ENCODE measurements at regions not wholly inside any gene's neighbourhood (a gene's known extent, or its start where the extent isn't known, plus 50 kb on each side); places are given as distances from the start of the nearest gene placed in this dataset.

GRCh38 chr7:39888171-39888853 is 61.7 kb upstream of the CDK13 start:
- Histone ChIP-seq H3F3A (ENCODE audit: control insufficient read depth, insufficient read depth) (no peaks in the 10 kb centered on the region), H3K36me3 (ENCODE audit: control insufficient read depth, low read length) (no peaks in the 10 kb centered on the region), H3K9me3 (ENCODE audit: control insufficient read depth, insufficient read depth, low read length) (no peaks in the 10 kb centered on the region), H3K4me3 (ENCODE audit: low read length) (no peak overlapping the region), H3K4me2 (ENCODE audit: low read length) (no peak overlapping the region), H4K20me1 (ENCODE audit: control insufficient read depth, insufficient read depth, low read depth, low read length) (no peaks in the 10 kb centered on the region), H3K4me1 (ENCODE audit: control insufficient read depth, low read length) (no peaks in the 10 kb centered on the region), H3K27me3 (ENCODE audit: control insufficient read depth, low read length) (peaks cover 34% of the 10 kb centered on the region), H3K27ac (ENCODE audit: low read depth, low read length) (no peak overlapping the region), H3K9me2 (replicated peaks; ENCODE audit: control insufficient read depth, low read length) (no peaks in the 10 kb centered on the region), H3K79me2 (ENCODE audit: control insufficient read depth, low read length) (no peaks in the 10 kb centered on the region)
- TF ChIP-seq CTCF (IDR thresholded peaks at IDR 0.05; ENCODE audit: low read depth, low read length, poor library complexity, severe bottlenecking) (no peak), EZH2phosphoT487 (IDR thresholded peaks at IDR 0.05; ENCODE audit: borderline replicate concordance, low read length) (no peak)

GRCh38 chr7:39890411-39890810 is 59.6 kb upstream of the CDK13 start:
- Histone ChIP-seq H3K79me2 (ENCODE audit: control insufficient read depth, low read length) (no peaks in the 10 kb centered on the region), H3K27me3 (ENCODE audit: control insufficient read depth, low read length) (peaks cover 48% of the 10 kb centered on the region), H3K4me1 (ENCODE audit: control insufficient read depth, low read length) (no peaks in the 10 kb centered on the region), H3K4me3 (ENCODE audit: low read length) (no peak overlapping the region), H3K36me3 (ENCODE audit: control insufficient read depth, low read length) (no peaks in the 10 kb centered on the region), H3F3A (ENCODE audit: control insufficient read depth, insufficient read depth) (no peaks in the 10 kb centered on the region), H3K9me2 (replicated peaks; ENCODE audit: control insufficient read depth, low read length) (no peaks in the 10 kb centered on the region), H3K4me2 (ENCODE audit: low read length) (no peak overlapping the region), H3K9me3 (ENCODE audit: control insufficient read depth, insufficient read depth, low read length) (no peaks in the 10 kb centered on the region), H3K27ac (ENCODE audit: low read depth, low read length) (no peak overlapping the region), H4K20me1 (ENCODE audit: control insufficient read depth, insufficient read depth, low read depth, low read length) (no peaks in the 10 kb centered on the region)
- TF ChIP-seq EZH2phosphoT487 (IDR thresholded peaks at IDR 0.05; ENCODE audit: borderline replicate concordance, low read length) (no peak), CTCF (IDR thresholded peaks at IDR 0.05; ENCODE audit: low read depth, low read length, poor library complexity, severe bottlenecking) (no peak)

GRCh38 chr7:39891894-39892293 is 58.2 kb upstream of the CDK13 start:
- H3F3A ChIP-seq (ENCODE audit: control insufficient read depth, insufficient read depth): no peaks in the 10 kb centered on the region
- no peak overlapping the region for H3K27ac ChIP-seq (ENCODE audit: low read depth, low read length)
- H3K4me3 ChIP-seq (ENCODE audit: low read length): no peak overlapping the region
- no peaks in the 10 kb centered on the region for H3K9me2 ChIP-seq (replicated peaks; ENCODE audit: control insufficient read depth, low read length)
- TF ChIP-seq CTCF (IDR thresholded peaks at IDR 0.05; ENCODE audit: low read depth, low read length, poor library complexity, severe bottlenecking) (no peak), EZH2phosphoT487 (IDR thresholded peaks at IDR 0.05; ENCODE audit: borderline replicate concordance, low read length) (no peak)
- H3K9me3 ChIP-seq (ENCODE audit: control insufficient read depth, insufficient read depth, low read length): no peaks in the 10 kb centered on the region
- no peaks in the 10 kb centered on the region for H4K20me1 ChIP-seq (ENCODE audit: control insufficient read depth, insufficient read depth, low read depth, low read length)
- no peak overlapping the region for H3K4me2 ChIP-seq (ENCODE audit: low read length)
- no peaks in the 10 kb centered on the region for H3K79me2 ChIP-seq (ENCODE audit: control insufficient read depth, low read length)
- H3K36me3 ChIP-seq (ENCODE audit: control insufficient read depth, low read length): no peaks in the 10 kb centered on the region
- H3K27me3 ChIP-seq (ENCODE audit: control insufficient read depth, low read length): peaks cover 48% of the 10 kb centered on the region
- H3K4me1 ChIP-seq (ENCODE audit: control insufficient read depth, low read length): no peaks in the 10 kb centered on the region
